OCI-LY1 (cell line): ENCODE measurements at regions not wholly inside any gene's neighbourhood (a gene's known extent, or its start where the extent isn't known, plus 50 kb on each side); places are given as distances from the start of the nearest gene placed in this dataset.

Source experiments
- H2AFZ ChIP-seq: fragments of 200-600 bp; sonication (generic), shearing (Covaris generic); 2 replicates; pipeline ENCODE4 v1.6.0; 2014; ENCODE audit warnings: antibody characterized with exemption, mild to moderate bottlenecking, low read length
- H3F3A ChIP-seq: fragments of 200-600 bp; sonication (generic), shearing (Covaris generic); 2 replicates; pipeline ENCODE4 v1.6.0; 2014; ENCODE audit warnings: mild to moderate bottlenecking, antibody characterized with exemption, low read length, moderate library complexity; ENCODE audit not compliant: insufficient read depth
- H3K27ac ChIP-seq: fragments of 200-600 bp; sonication (generic); 2 replicates; pipeline ENCODE4 v1.5.1; 2014; ENCODE audit warnings: low read length, mixed run types, mild to moderate bottlenecking, low read depth; ENCODE audit not compliant: poor library complexity, severe bottlenecking
- H3K27me3 ChIP-seq: fragments of 200-600 bp; sonication (generic); 2 replicates; pipeline ENCODE4 v1.6.0; 2014; ENCODE audit warnings: antibody characterized with exemption, mild to moderate bottlenecking, low read length, moderate library complexity; ENCODE audit not compliant: insufficient read depth
- H3K36me3 ChIP-seq: fragments of 200-600 bp; sonication (generic); 2 replicates; pipeline ENCODE4 v1.6.1; 2014; ENCODE audit warnings: mild to moderate bottlenecking, antibody characterized with exemption, low read length, moderate library complexity, mixed read lengths; ENCODE audit not compliant: insufficient read depth
- H3K4me1 ChIP-seq: fragments of 200-600 bp; sonication (generic); 2 replicates; pipeline ENCODE4 v1.5.1; 2014; ENCODE audit warnings: mild to moderate bottlenecking, low read length, moderate library complexity; ENCODE audit not compliant: insufficient read depth, severe bottlenecking
- H3K4me2 ChIP-seq: fragments of 200-600 bp; sonication (generic), shearing (Covaris generic); 2 replicates; pipeline ENCODE4 v1.6.1; 2014; ENCODE audit warnings: low read length
- H3K4me3 ChIP-seq: fragments of 200-600 bp; sonication (generic); 2 replicates; pipeline ENCODE4 v1.5.1; 2014; ENCODE audit warnings: low read length, low read depth, mild to moderate bottlenecking, mixed read lengths; ENCODE audit not compliant: poor library complexity, severe bottlenecking
- H3K79me2 ChIP-seq: fragments of 200-600 bp; shearing (Covaris generic); 2 replicates; pipeline ENCODE4 v1.6.1; 2016; ENCODE audit warnings: mixed run types, low read length, mixed read lengths; ENCODE audit not compliant: insufficient read depth
- H3K9ac ChIP-seq: fragments of 200-600 bp; sonication (generic), shearing (Covaris generic); 2 replicates; pipeline ENCODE4 v1.6.1; 2014; ENCODE audit warnings: mild to moderate bottlenecking, low read length, mixed read lengths
- H3K9me2 ChIP-seq: fragments of 200-600 bp; sonication (generic), shearing (Covaris generic); 2 replicates; pipeline ENCODE4 v1.6.1; 2014; ENCODE audit warnings: low read depth, mild to moderate bottlenecking, low read length, mixed read lengths
- H3K9me3 ChIP-seq: fragments of 200-600 bp; shearing (Covaris generic); 2 replicates; pipeline ENCODE4 v1.6.1; 2014; ENCODE audit warnings: low read length, mixed read lengths
- H4K20me1 ChIP-seq: fragments of 200-600 bp; sonication (generic), shearing (Covaris generic); 2 replicates; pipeline ENCODE4 v1.6.0; 2016; ENCODE audit warnings: mild to moderate bottlenecking, low read length; ENCODE audit not compliant: insufficient read depth
- CTCF ChIP-seq: fragments of 200-600 bp; sonication (generic), shearing (Covaris generic); IDR thresholded peaks from 2 replicates; pipeline ENCODE4 v1.5.1; 2017; ENCODE audit warnings: mild to moderate bottlenecking, antibody characterized with exemption, low read length, moderate library complexity, mixed read lengths
- EZH2 ChIP-seq: fragments of 200-600 bp; sonication (generic), shearing (Covaris generic); IDR thresholded peaks from 2 replicates; pipeline ENCODE4 v1.8.0; 2017; ENCODE audit warnings: borderline replicate concordance, mixed run types, mild to moderate bottlenecking, antibody characterized with exemption, low read length, moderate library complexity, mixed read lengths

- Histone ChIP-seq H3K9me3 (no peaks in the 10 kb centered on the region), H3F3A (no peaks in the 10 kb centered on the region), H3K27me3 (no peaks in the 10 kb centered on the region), H3K27ac (no peak overlapping the region), H3K9ac (no peak overlapping the region), H3K9me2 (no peaks in the 10 kb centered on the region), H3K4me2 (no peak overlapping the region), H3K4me3 (no peak overlapping the region), H3K79me2 (no peaks in the 10 kb centered on the region), H3K4me1 (no peaks in the 10 kb centered on the region), H3K36me3 (no peaks in the 10 kb centered on the region), H2AFZ (no peak overlapping the region), H4K20me1 (no peaks in the 10 kb centered on the region)
- TF ChIP-seq EZH2 (no peak), CTCF (no peak)
Measured at GRCh38 chr16:63907251-63907650, 1214.6 kb downstream of the CDH11 start.

GRCh38 chr16:63904930-63905329, 1216.9 kb downstream of the CDH11 start:
- H3K9me3 ChIP-seq = no peaks in the 10 kb centered on the region
- no peak overlapping the region for H3K27ac ChIP-seq
- TF ChIP-seq CTCF = no peak
- TF ChIP-seq EZH2 = no peak
- H3K79me2 ChIP-seq = no peaks in the 10 kb centered on the region
- no peaks in the 10 kb centered on the region for H4K20me1 ChIP-seq
- no peaks in the 10 kb centered on the region for H3K36me3 ChIP-seq
- no peaks in the 10 kb centered on the region for H3F3A ChIP-seq
- H3K9ac ChIP-seq = no peak overlapping the region
- H2AFZ ChIP-seq = no peak overlapping the region
- H3K4me2 ChIP-seq = no peak overlapping the region
- H3K27me3 ChIP-seq = no peaks in the 10 kb centered on the region
- H3K4me1 ChIP-seq = no peaks in the 10 kb centered on the region
- no peaks in the 10 kb centered on the region for H3K9me2 ChIP-seq
- H3K4me3 ChIP-seq = no peak overlapping the region

- H3K9me2 ChIP-seq = no peaks in the 10 kb centered on the region
- H3K79me2 ChIP-seq = no peaks in the 10 kb centered on the region
- H3K9me3 ChIP-seq = no peaks in the 10 kb centered on the region
- no peaks in the 10 kb centered on the region for H3F3A ChIP-seq
- no peak overlapping the region for H2AFZ ChIP-seq
- no peaks in the 10 kb centered on the region for H3K27me3 ChIP-seq
- no peaks in the 10 kb centered on the region for H3K36me3 ChIP-seq
- TF ChIP-seq CTCF = no peak
- TF ChIP-seq EZH2 = no peak
- no peak overlapping the region for H3K4me2 ChIP-seq
- no peak overlapping the region for H3K9ac ChIP-seq
- H4K20me1 ChIP-seq = no peaks in the 10 kb centered on the region
- H3K4me3 ChIP-seq = no peak overlapping the region
- no peak overlapping the region for H3K27ac ChIP-seq
- no peaks in the 10 kb centered on the region for H3K4me1 ChIP-seq
Measured at GRCh38 chr16:63904182-63904581, 1217.7 kb downstream of the CDH11 start.
